ENCODE measurements at regions not wholly inside any gene's neighbourhood (a gene's known extent, or its start where the extent isn't known, plus 50 kb on each side); places are given as distances from the start of the nearest gene placed in this dataset.

DNA sequence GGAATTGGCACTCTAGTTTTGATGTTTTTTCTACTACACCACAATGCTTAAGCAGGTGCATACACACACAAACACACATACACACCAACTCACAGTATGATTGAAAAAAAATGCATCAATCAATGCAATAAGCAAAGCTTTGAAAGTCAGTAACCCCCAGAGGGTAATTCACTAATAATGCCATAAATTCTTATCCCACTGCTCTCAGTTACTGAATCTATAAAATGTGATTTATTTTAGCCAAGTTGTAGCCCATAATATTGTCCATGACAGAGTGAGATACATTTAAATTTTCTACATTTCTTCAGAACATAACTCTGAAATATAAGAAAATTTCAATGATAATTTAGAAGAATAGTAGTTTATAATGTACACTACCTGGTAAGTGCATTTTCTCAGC, 87.9 kb downstream of the LIG4 start:
- TF ChIP-seq, protein P1, sequence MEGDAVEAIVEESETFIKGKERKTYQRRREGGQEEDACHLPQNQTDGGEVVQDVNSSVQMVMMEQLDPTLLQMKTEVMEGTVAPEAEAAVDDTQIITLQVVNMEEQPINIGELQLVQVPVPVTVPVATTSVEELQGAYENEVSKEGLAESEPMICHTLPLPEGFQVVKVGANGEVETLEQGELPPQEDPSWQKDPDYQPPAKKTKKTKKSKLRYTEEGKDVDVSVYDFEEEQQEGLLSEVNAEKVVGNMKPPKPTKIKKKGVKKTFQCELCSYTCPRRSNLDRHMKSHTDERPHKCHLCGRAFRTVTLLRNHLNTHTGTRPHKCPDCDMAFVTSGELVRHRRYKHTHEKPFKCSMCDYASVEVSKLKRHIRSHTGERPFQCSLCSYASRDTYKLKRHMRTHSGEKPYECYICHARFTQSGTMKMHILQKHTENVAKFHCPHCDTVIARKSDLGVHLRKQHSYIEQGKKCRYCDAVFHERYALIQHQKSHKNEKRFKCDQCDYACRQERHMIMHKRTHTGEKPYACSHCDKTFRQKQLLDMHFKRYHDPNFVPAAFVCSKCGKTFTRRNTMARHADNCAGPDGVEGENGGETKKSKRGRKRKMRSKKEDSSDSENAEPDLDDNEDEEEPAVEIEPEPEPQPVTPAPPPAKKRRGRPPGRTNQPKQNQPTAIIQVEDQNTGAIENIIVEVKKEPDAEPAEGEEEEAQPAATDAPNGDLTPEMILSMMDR (IDR thresholded peaks at IDR 0.05; ENCODE audit: control insufficient read depth, insufficient read depth, low read depth, low read length, missing control alignments), result no peak
- DNase-seq (ENCODE audit: low read depth), result no peak
- H3K4me3 ChIP-seq (ENCODE audit: control insufficient read depth, low read depth, low read length), result no peak overlapping the region

DNA sequence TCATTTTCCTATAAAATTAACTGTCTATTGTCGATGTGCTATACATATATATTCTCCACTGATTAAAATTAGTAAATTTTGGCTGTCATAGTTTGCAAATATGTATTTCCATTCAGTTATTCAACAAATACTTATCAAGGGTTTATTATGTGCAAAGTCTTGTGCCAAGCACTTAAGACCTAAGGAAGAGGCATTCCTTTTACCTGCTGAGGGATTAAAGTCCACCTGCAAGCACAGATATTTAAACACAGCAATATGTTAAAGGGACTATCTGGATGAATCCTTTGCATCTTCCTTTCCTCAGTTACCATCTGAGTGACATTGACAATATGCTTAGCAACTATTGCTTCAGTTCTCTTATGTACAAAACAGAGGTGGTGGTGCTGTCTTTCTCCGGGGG, 89.3 kb downstream of the LIG4 start:
- DNase-seq (ENCODE audit: low read depth), result no peak
- TF ChIP-seq, protein P1 (IDR thresholded peaks at IDR 0.05; ENCODE audit: control insufficient read depth, insufficient read depth, low read depth, low read length, missing control alignments), result no peak
- no peak overlapping the region for H3K4me3 ChIP-seq (ENCODE audit: control insufficient read depth, low read depth, low read length)

DNA sequence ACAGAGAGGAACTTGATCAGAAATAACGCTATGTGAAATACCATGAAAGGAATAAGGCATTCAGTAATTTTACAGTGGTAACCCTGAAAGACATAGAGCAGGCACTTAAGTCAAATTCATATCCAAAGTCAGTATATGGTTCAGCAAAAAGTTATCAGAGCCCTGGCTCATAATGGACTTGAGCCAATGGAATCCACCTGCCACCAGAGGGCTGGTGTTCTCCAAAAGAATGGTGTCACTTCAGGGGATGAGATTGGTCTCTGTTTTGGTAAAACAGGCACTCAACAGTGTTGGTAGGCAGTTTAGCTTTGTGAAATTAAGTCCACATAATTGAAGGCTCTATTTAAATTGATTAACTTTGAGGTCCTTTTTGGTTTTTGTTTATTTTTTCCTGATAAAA, 93.9 kb downstream of the LIG4 start:
- H3K4me3 ChIP-seq (ENCODE audit: control insufficient read depth, low read depth, low read length), result no peak overlapping the region
- no peak for DNase-seq (ENCODE audit: low read depth)
- TF ChIP-seq, protein P1 (IDR thresholded peaks at IDR 0.05; ENCODE audit: control insufficient read depth, insufficient read depth, low read depth, low read length, missing control alignments), result no peak

DNA sequence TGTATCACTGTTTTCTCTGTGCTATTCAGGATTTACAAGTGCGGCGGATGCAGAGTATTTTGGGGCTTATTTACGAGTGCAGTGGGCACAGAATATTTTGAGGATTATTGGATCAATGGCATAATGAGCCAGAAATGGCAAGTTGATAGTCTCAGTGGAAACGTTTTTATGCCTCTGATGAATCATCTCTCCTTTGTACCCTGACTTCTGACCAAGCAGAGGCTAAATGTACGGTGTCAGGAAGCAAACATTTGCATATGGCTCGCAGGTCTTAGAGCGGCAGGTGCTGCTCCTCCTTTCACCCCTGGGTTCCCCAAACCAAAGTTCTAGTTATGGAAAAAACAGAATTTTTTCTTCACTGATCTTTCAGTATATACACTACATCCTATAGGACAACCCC, 94.5 kb downstream of the LIG4 start:
- no peak for DNase-seq (ENCODE audit: low read depth)
- TF ChIP-seq, protein P1 (IDR thresholded peaks at IDR 0.05; ENCODE audit: control insufficient read depth, insufficient read depth, low read depth, low read length, missing control alignments), result no peak
- H3K4me3 ChIP-seq (ENCODE audit: control insufficient read depth, low read depth, low read length), result no peak overlapping the region

DNA sequence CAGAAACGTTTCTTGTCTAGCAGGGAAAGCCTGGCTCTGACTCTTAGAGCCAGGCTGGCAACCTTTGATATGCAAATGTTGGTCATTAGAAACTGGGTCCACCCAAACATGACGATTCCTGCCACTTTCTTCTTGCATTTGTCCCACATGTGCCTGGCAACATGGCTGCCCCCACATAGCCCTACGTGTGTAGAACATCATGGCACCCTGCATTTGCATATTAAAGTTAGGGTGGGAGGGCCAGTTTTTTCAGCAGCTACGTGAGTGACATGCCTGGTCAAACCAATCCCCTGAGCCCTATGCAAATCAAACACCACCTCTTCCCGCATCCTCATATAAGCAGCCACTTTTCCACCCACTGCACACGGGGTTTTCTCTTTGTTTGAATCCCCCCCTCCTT, 95.0 kb downstream of the LIG4 start:
- H3K4me3 ChIP-seq (ENCODE audit: control insufficient read depth, low read depth, low read length), result no peak overlapping the region
- TF ChIP-seq, protein P1 (IDR thresholded peaks at IDR 0.05; ENCODE audit: control insufficient read depth, insufficient read depth, low read depth, low read length, missing control alignments), result no peak
- no peak for DNase-seq (ENCODE audit: low read depth)

DNA sequence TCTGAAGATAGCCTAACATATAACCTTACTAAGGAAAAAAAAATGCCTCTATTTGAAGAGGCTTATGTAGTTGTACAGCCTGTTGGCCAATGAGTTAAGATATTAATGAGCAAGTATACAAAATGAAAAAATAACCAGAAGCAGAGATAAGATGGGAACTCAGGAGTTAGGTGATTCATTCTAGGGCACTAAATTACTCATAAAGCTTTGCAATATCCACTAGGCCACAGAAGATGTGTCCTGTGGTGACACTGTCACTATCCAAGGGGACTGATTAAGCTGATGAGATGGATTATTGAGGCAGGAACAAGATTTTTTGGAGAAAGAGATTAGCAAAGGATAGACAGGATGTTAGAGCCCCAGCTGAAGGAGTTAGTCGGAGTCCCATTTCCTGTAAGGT, 99.6 kb downstream of the LIG4 start:
- no peak for DNase-seq (ENCODE audit: low read depth)
- H3K4me3 ChIP-seq (ENCODE audit: control insufficient read depth, low read depth, low read length), result no peak overlapping the region
- TF ChIP-seq, protein P1 (IDR thresholded peaks at IDR 0.05; ENCODE audit: control insufficient read depth, insufficient read depth, low read depth, low read length, missing control alignments), result no peak

DNA sequence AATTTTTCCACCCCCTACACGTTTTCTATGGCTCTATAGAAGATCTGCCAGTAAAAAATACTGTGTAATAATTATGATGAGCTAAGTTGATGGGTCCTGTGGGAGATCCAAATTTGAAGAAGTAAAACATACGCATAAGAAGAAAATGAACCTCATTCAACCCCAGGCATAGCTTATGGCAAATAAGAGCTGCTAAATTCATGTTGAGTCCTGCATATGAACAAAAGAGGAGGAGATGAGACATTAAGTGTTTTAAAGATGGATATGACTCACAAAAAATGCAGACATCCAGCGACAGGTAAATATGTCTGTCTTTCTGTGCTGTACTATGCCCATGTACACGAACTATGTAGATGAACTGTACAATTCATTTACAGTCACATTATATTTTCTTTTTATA, 101.9 kb downstream of the LIG4 start:
- no peak for DNase-seq (ENCODE audit: low read depth)
- TF ChIP-seq, protein P1 (IDR thresholded peaks at IDR 0.05; ENCODE audit: control insufficient read depth, insufficient read depth, low read depth, low read length, missing control alignments), result no peak
- no peak overlapping the region for H3K4me3 ChIP-seq (ENCODE audit: control insufficient read depth, low read depth, low read length)
